HL-60 (cell line): ENCODE measurements at regions not wholly inside any gene's neighbourhood (a gene's known extent, or its start where the extent isn't known, plus 50 kb on each side); places are given as distances from the start of the nearest gene placed in this dataset.
A peak's percentile ranks its signal among the peaks of the same experiment; 100 is the strongest.

Source experiments
- DNase-seq, 2 experiments: peaks; one replicate each; pipeline ENCODE4 v3.0.0-alpha.2; 2010 to 2020; ENCODE audit warnings: low read depth in 1 of 2, low spot score in 1 of 2
- H3K27ac ChIP-seq: fragments of 250-450 bp; sonication (Bioruptor Pico); replicated peaks from 2 replicates; pipeline ENCODE4 v1.5.1; 2020; ENCODE audit warnings: mild to moderate bottlenecking, moderate library complexity
- H3K27me3 ChIP-seq: fragments of 250-450 bp; sonication (Bioruptor Pico); 2 replicates; pipeline ENCODE4 v1.5.1; 2021; ENCODE audit warnings: mild to moderate bottlenecking, moderate library complexity; ENCODE audit not compliant: insufficient read depth, poor library complexity, severe bottlenecking
- H3K4me3 ChIP-seq: replicated peaks from 2 replicates; pipeline ENCODE4 v1.5.1; 2011; ENCODE audit warnings: mild to moderate bottlenecking, control low read depth, low read length; ENCODE audit not compliant: insufficient read depth
- CTCF ChIP-seq: IDR thresholded peaks from one replicate; pipeline ENCODE4 v1.5.1; 2011; ENCODE audit warnings: low read length, control low read depth, inconsistent platforms; ENCODE audit not compliant: insufficient read depth
- GABPA ChIP-seq: IDR thresholded peaks from 2 replicates; pipeline ENCODE4 v1.6.1; 2012; ENCODE audit warnings: low read depth
- POLR2AphosphoS5 ChIP-seq: IDR thresholded peaks from 2 replicates; pipeline ENCODE4 v1.6.1; 2012; ENCODE audit warnings: low read depth
- REST ChIP-seq: IDR thresholded peaks from 2 replicates; pipeline ENCODE4 v1.6.1; 2012; ENCODE audit warnings: low read depth; ENCODE audit not compliant: insufficient replicate concordance
- SPI1 ChIP-seq: IDR thresholded peaks from 2 replicates; pipeline ENCODE4 v1.6.1; 2012; ENCODE audit warnings: low read depth, mild to moderate bottlenecking, borderline replicate concordance

GRCh38 chr12:16949371-16949770 is 343.4 kb upstream of the LMO3 start:
- Histone ChIP-seq H3K27me3 (no peaks in the 10 kb centered on the region), H3K27ac (no peak overlapping the region), H3K4me3 (no peak overlapping the region)
- DNase-seq = no peak
- TF ChIP-seq CTCF = no peak

GRCh38 chr12:16946704-16947103 is 340.7 kb upstream of the LMO3 start:
- H3K27me3 ChIP-seq = no peaks in the 10 kb centered on the region
- TF ChIP-seq GABPA = no peak
- TF ChIP-seq POLR2AphosphoS5 = no peak
- no peak for TF ChIP-seq SPI1
- TF ChIP-seq REST = no peak
- no peak for TF ChIP-seq CTCF
- DNase-seq = peak in 1 of 2 experiments; percentile 4
- no peak overlapping the region for H3K27ac ChIP-seq
- H3K4me3 ChIP-seq = no peak overlapping the region

- no peaks in the 10 kb centered on the region for H3K27me3 ChIP-seq
- peak; percentile 73 to 79 for DNase-seq
- no peak overlapping the region for H3K4me3 ChIP-seq
- TF ChIP-seq SPI1 (no peak), CTCF (peak; percentile 98)
- no peak overlapping the region for H3K27ac ChIP-seq
Observed at GRCh38 chr12:16939871-16940306, 333.9 kb upstream of the LMO3 start.

- H3K4me3 ChIP-seq = no peak overlapping the region
- TF ChIP-seq GABPA = no peak
- no peaks in the 10 kb centered on the region for H3K27me3 ChIP-seq
- H3K27ac ChIP-seq = no peak overlapping the region
- DNase-seq = no peak
Observed at GRCh38 chr12:16927259-16927658, 321.3 kb upstream of the LMO3 start.

- DNase-seq = no peak
- H3K27me3 ChIP-seq = no peaks in the 10 kb centered on the region
- TF ChIP-seq POLR2AphosphoS5 (no peak), REST (no peak), GABPA (no peak), SPI1 (no peak), CTCF (no peak)
- no peak overlapping the region for H3K27ac ChIP-seq
- no peak overlapping the region for H3K4me3 ChIP-seq
Observed at GRCh38 chr12:16920451-16920850, 314.5 kb upstream of the LMO3 start.
